Upper lobe of left lung (tissue), 4 donors: ENCODE measurements at regions not wholly inside any gene's neighbourhood (a gene's known extent, or its start where the extent isn't known, plus 50 kb on each side); places are given as distances from the start of the nearest gene placed in this dataset.

Experiments
- EP300 ChIP-seq, 4 donors: sonication (generic); formaldehyde crosslinking; IDR thresholded peaks; one replicate each; pipeline ENCODE4 v1.5.1; 2017; ENCODE audit warnings: antibody characterized with exemption in 4 of 4, control low read depth in 2 of 4
- POLR2A ChIP-seq, 4 donors: fragments of 450-650 bp; IDR thresholded peaks; one replicate each; pipeline ENCODE4 v1.5.1; 2016 to 2017; ENCODE audit warnings: antibody characterized with exemption in 4 of 4, mild to moderate bottlenecking in 2 of 4
- POLR2AphosphoS5 ChIP-seq, 2 donors: sonication (generic); formaldehyde crosslinking; IDR thresholded peaks; one replicate each; pipeline ENCODE4 v1.5.1; 2017; ENCODE audit warnings: antibody characterized with exemption in 2 of 2

GRCh38 chr1:3996846-3997705 lies 97.0 kb upstream of the C1orf174 start:
- TF ChIP-seq EP300 (IDR thresholded peaks at IDR 0.05) (no peak), POLR2AphosphoS5 (IDR thresholded peaks at IDR 0.05) (no peak), POLR2A (IDR thresholded peaks at IDR 0.05) (no peak)
